ENCODE measurements at regions not wholly inside any gene's neighbourhood (a gene's known extent, or its start where the extent isn't known, plus 50 kb on each side); places are given as distances from the start of the nearest gene placed in this dataset.

DNA sequence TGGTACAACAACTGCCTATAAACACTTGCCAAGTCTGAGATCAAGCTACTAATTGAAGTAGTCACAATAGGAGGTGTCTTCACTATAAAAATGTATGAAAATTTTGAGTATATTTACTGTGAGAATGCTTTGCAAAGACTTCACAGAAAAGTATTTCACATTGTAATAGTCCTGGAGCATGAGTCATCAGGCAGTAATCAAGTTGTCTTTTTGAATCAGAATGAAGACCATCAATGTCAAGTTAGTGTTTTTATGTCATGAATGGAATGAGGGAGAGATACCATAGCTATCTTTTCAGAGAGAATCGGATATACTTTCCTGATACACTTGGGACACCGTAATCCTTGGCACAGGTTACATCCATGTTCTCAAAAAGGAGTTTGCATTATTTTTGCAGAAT lies 466.9 kb upstream of the ARRDC3 start:
- TF ChIP-seq EZH2 (IDR thresholded peaks at IDR 0.05; ENCODE audit: borderline replicate concordance, insufficient read depth, low read depth, low read length, poor library complexity, severe bottlenecking) (no peak), CTCF (IDR thresholded peaks at IDR 0.05) (no peak)
- Mint-ChIP-seq H3K4me1 (no peaks in the 10 kb centered on the region), H3K4me3 (no peak overlapping the region), H3K27me3 (no peaks in the 10 kb centered on the region), H3K27ac (no peak overlapping the region), H3K9me3 (ENCODE audit: insufficient read depth) (no peaks in the 10 kb centered on the region)
- H3K4me3 ChIP-seq (ENCODE audit: control extremely low read depth in 1 of 5, extremely low read depth in 1 of 5, insufficient read depth in 1 of 5, low read depth in 2 of 5, low read length in 4 of 5), result no peak overlapping the region
- no peaks in the 10 kb centered on the region for H4K20me1 ChIP-seq (ENCODE audit: control insufficient read depth, insufficient read depth, low read length, poor library complexity, severe bottlenecking)
- no peaks in the 10 kb centered on the region for H3K9me3 ChIP-seq (ENCODE audit: control extremely low read depth in 1 of 3, control insufficient read depth in 2 of 3, insufficient read depth in 1 of 3, low read length in 2 of 3)
- no peaks in the 10 kb centered on the region for H3K36me3 ChIP-seq (replicated peaks in 1 of 2; ENCODE audit: control extremely low read depth in 1 of 2, control insufficient read depth in 1 of 2, extremely low read depth in 1 of 2, insufficient read depth in 2 of 2, low read length in 1 of 2)
- intact Hi-C loops (cut with micrococcal nuclease), result no loop called here
- no peak for ATAC-seq (ENCODE audit: low read depth)
- H3K27me3 ChIP-seq (replicated peaks in 1 of 4; ENCODE audit: control extremely low read depth in 1 of 4, control insufficient read depth in 3 of 4, insufficient read depth in 4 of 4, low read length in 3 of 4), result no peaks in the 10 kb centered on the region
- POLR2A ChIA-PET, result no interaction called here
- no peak overlapping the region for H3K27ac ChIP-seq (ENCODE audit: low read length in 2 of 2)
- WGBS (ENCODE audit: insufficient coverage), result 100% methylated on average over 2 of the region's 2 CpGs
- no peak for DNase-seq
- H3K79me2 ChIP-seq (ENCODE audit: control insufficient read depth, insufficient read depth, low read length), result no peaks in the 10 kb centered on the region
- CTCF ChIA-PET, result no interaction called here
- no peak overlapping the region for H2AFZ ChIP-seq (ENCODE audit: insufficient read depth, low read depth, low read length, poor library complexity, severe bottlenecking)
- no peaks in the 10 kb centered on the region for H3K4me1 ChIP-seq (ENCODE audit: control insufficient read depth in 2 of 2, insufficient read depth in 2 of 2, low read length in 2 of 2)
- no peak overlapping the region for H3K9ac ChIP-seq (ENCODE audit: low read length)
- H3K4me2 ChIP-seq (replicated peaks; ENCODE audit: low read depth, low read length, poor library complexity, severe bottlenecking), result no peak overlapping the region

GRCh38 chr5:91849069-91849468 lies 466.0 kb upstream of the ARRDC3 start:
- no peak overlapping the region for H3K4me2 ChIP-seq (replicated peaks; ENCODE audit: low read depth, low read length, poor library complexity, severe bottlenecking)
- Mint-ChIP-seq H3K9me3 (ENCODE audit: insufficient read depth) (no peaks in the 10 kb centered on the region), H3K27me3 (no peaks in the 10 kb centered on the region), H3K4me3 (no peak overlapping the region), H3K27ac (no peak overlapping the region), H3K4me1 (no peaks in the 10 kb centered on the region)
- H3K9ac ChIP-seq (ENCODE audit: low read length), result no peak overlapping the region
- TF ChIP-seq EZH2 (IDR thresholded peaks at IDR 0.05; ENCODE audit: borderline replicate concordance, insufficient read depth, low read depth, low read length, poor library complexity, severe bottlenecking) (no peak), CTCF (IDR thresholded peaks at IDR 0.05) (no peak)
- no peak overlapping the region for H3K4me3 ChIP-seq (ENCODE audit: control extremely low read depth in 1 of 5, extremely low read depth in 1 of 5, insufficient read depth in 1 of 5, low read depth in 2 of 5, low read length in 4 of 5)
- ATAC-seq (ENCODE audit: low read depth), result no peak
- no peaks in the 10 kb centered on the region for H3K4me1 ChIP-seq (ENCODE audit: control insufficient read depth in 2 of 2, insufficient read depth in 2 of 2, low read length in 2 of 2)
- intact Hi-C loops (cut with micrococcal nuclease), result no loop called here
- H3K9me3 ChIP-seq (ENCODE audit: control extremely low read depth in 1 of 3, control insufficient read depth in 2 of 3, insufficient read depth in 1 of 3, low read length in 2 of 3), result no peaks in the 10 kb centered on the region
- ChIA-PET POLR2A (no interaction called here), CTCF (no interaction called here)
- no peak overlapping the region for H2AFZ ChIP-seq (ENCODE audit: insufficient read depth, low read depth, low read length, poor library complexity, severe bottlenecking)
- H3K27ac ChIP-seq (ENCODE audit: low read length in 2 of 2), result no peak overlapping the region
- WGBS (ENCODE audit: insufficient coverage), result no CpG with 5 or more reads among the region's 3 CpGs
- no peaks in the 10 kb centered on the region for H3K79me2 ChIP-seq (ENCODE audit: control insufficient read depth, insufficient read depth, low read length)
- H4K20me1 ChIP-seq (ENCODE audit: control insufficient read depth, insufficient read depth, low read length, poor library complexity, severe bottlenecking), result no peaks in the 10 kb centered on the region
- no peaks in the 10 kb centered on the region for H3K27me3 ChIP-seq (replicated peaks in 1 of 4; ENCODE audit: control extremely low read depth in 1 of 4, control insufficient read depth in 3 of 4, insufficient read depth in 4 of 4, low read length in 3 of 4)
- H3K36me3 ChIP-seq (replicated peaks in 1 of 2; ENCODE audit: control extremely low read depth in 1 of 2, control insufficient read depth in 1 of 2, extremely low read depth in 1 of 2, insufficient read depth in 2 of 2, low read length in 1 of 2), result no peaks in the 10 kb centered on the region
- no peak for DNase-seq

Measured in B cell (primary cell).